GM23338 (cell line): ENCODE measurements at regions not wholly inside any gene's neighbourhood (a gene's known extent, or its start where the extent isn't known, plus 50 kb on each side); places are given as distances from the start of the nearest gene placed in this dataset.

Experiments
- CTCF ChIP-seq, 2 experiments: fragments of 200-600 bp in 1 of 2; sonication (generic) in 1 of 2; conservative IDR thresholded peaks; 2 replicates each; pipeline versions ENCODE4 v1.5.1 to v1.6.1; 2016 to 2017; ENCODE audit warnings: antibody characterized with exemption in 2 of 2, low read depth in 2 of 2, mild to moderate bottlenecking in 2 of 2, moderate library complexity in 1 of 2
- EZH2 ChIP-seq: fragments of 200-600 bp; sonication (generic); IDR thresholded peaks from one replicate; pipeline ENCODE4 v1.8.0; 2017; ENCODE audit warnings: antibody characterized with exemption, mild to moderate bottlenecking, low read depth; ENCODE audit not compliant: unreplicated experiment
- POLR2AphosphoS5 ChIP-seq: IDR thresholded peaks from 2 replicates; pipeline ENCODE4 v1.6.1; 2016; ENCODE audit warnings: antibody characterized with exemption, low read depth
- REST ChIP-seq: IDR thresholded peaks from one replicate; pipeline ENCODE4 v1.6.1; 2018; ENCODE audit warnings: antibody characterized with exemption; ENCODE audit not compliant: unreplicated experiment
- STAT1 ChIP-seq: IDR thresholded peaks from one replicate; pipeline ENCODE4 v1.6.1; 2016; ENCODE audit warnings: antibody characterized with exemption; ENCODE audit not compliant: unreplicated experiment
- ZNF114 ChIP-seq: fragments of 250-450 bp; sonication (Bioruptor Pico); IDR thresholded peaks from 2 replicates; pipeline ENCODE4 v1.5.0; 2020; ENCODE audit warnings: mild to moderate bottlenecking, moderate library complexity

GRCh38 chr15:46703020-46703861, 1014.1 kb upstream of the SEMA6D start:
- TF ChIP-seq POLR2AphosphoS5, result no peak
- TF ChIP-seq CTCF (conservative IDR thresholded peaks at IDR 0.05; ENCODE audit: low read depth in 2 of 2), result no peak
- TF ChIP-seq REST, result no peak
- TF ChIP-seq EZH2, result no peak
- no peak for TF ChIP-seq ZNF114 (CRISPR knock-in tag)
- no peak for TF ChIP-seq STAT1
